HCT116 (cell line): ENCODE measurements at regions not wholly inside any gene's neighbourhood (a gene's known extent, or its start where the extent isn't known, plus 50 kb on each side); places are given as distances from the start of the nearest gene placed in this dataset.

Source experiments
- ATAC-seq: fragments of 200-7000 bp; cut with Tn5 transposase; 2 replicates; pipeline ENCODE4 v1.9.1; 2020; ENCODE audit warnings: mild to moderate bottlenecking, moderate library complexity
- BruUV-seq: library from RNA; stranded (reverse); fragments of 400-500 nt; replicated peaks from 2 replicates; lab custom pipeline; 2021; lab: Mats Ljungman, UMichigan
- CTCF ChIA-PET: fragments of 300-600 bp; sonication (Branson Sonifier 250); formaldehyde crosslinking; loops from one replicate; lab custom pipeline; 2021; ENCODE audit warnings: antibody characterized with exemption; lab: Charles Lee
- POLR2A ChIA-PET: fragments of 300-600, 350-600 bp; sonication (Branson Sonifier 250); formaldehyde crosslinking; loops from one replicate; lab custom pipeline; 2021; ENCODE audit warnings: antibody characterized with exemption; lab: Charles Lee
- RAD21 ChIA-PET, 2 experiments: fragments of 300-600 bp; sonication (Branson Sonifier 250); formaldehyde crosslinking; loops; one replicate each; lab custom pipeline; 2023; ENCODE audit warnings: low total read pairs in 2 of 2; ENCODE audit not compliant: uncharacterized antibody in 2 of 2, unreplicated experiment in 2 of 2, low non-redundant PET in 1 of 2; lab: Charles Lee
- DNase-seq: peaks from one replicate; pipeline ENCODE4 v3.0.0-alpha.2; 2010; ENCODE audit warnings: low read depth, low spot score
- H2AFZ ChIP-seq: fragments of 200-600 bp; shearing (Covaris generic), sonication (generic); 2 replicates; pipeline ENCODE4 v1.6.1; 2017; ENCODE audit warnings: low read depth, mixed run types, mixed read lengths, antibody characterized with exemption, low read length; ENCODE audit not compliant: poor library complexity, severe bottlenecking
- H3K27ac ChIP-seq: 2 replicates; pipeline ENCODE4 v1.5.1; 2012; ENCODE audit warnings: low read depth, low read length
- H3K27me3 ChIP-seq: fragments of 200-600 bp; sonication (generic); 2 replicates; pipeline ENCODE4 v1.6.1; 2016; ENCODE audit warnings: mixed run types, low read length, mixed read lengths; ENCODE audit not compliant: insufficient read depth
- H3K36me3 ChIP-seq, 2 experiments: fragments of 200-500 bp in 1 of 2; fragments of 200-600 bp in 1 of 2; sonication (Bioruptor generic) in 1 of 2; sonication (generic) in 1 of 2; 2 replicates each; pipeline versions ENCODE4 v1.5.1 to v1.6.1; 2014 to 2016; ENCODE audit warnings: low read length in 2 of 2, inconsistent platforms in 1 of 2, mixed read lengths in 1 of 2, mixed run types in 1 of 2; ENCODE audit not compliant: insufficient read depth in 2 of 2, control insufficient read depth in 1 of 2
- H3K4me1 ChIP-seq, 2 experiments: fragments of 200-600 bp in 1 of 2; sonication (generic) in 1 of 2; 2 replicates each; pipeline versions ENCODE4 v1.5.1 to v1.6.1; 2012 to 2017; ENCODE audit warnings: low read length in 2 of 2, inconsistent platforms in 1 of 2, mild to moderate bottlenecking in 1 of 2, mixed read lengths in 1 of 2, mixed run types in 1 of 2, moderate library complexity in 1 of 2; ENCODE audit not compliant: insufficient read depth in 2 of 2, control insufficient read depth in 1 of 2
- H3K4me2 ChIP-seq: fragments of 200-600 bp; sonication (generic); 2 replicates; pipeline ENCODE4 v1.6.1; 2017; ENCODE audit warnings: mixed run types, low read length, mixed read lengths
- H3K4me3 ChIP-seq, 2 experiments: fragments of 200-600 bp in 1 of 2; sonication (generic) in 1 of 2; replicated peaks in 1 of 2; 2 replicates each; pipeline ENCODE4 v1.5.1; 2011 to 2016; ENCODE audit warnings: low read length in 2 of 2, control low read depth in 1 of 2, low read depth in 1 of 2, mild to moderate bottlenecking in 1 of 2, mixed read lengths in 1 of 2, mixed run types in 1 of 2
- H3K79me2 ChIP-seq: fragments of 200-600 bp; sonication (generic); 2 replicates; pipeline ENCODE4 v1.6.1; 2017; ENCODE audit warnings: mild to moderate bottlenecking, mixed run types, low read length, moderate library complexity, mixed read lengths; ENCODE audit not compliant: insufficient read depth
- H3K9ac ChIP-seq: fragments of 200-600 bp; sonication (generic); 2 replicates; pipeline ENCODE4 v1.6.1; 2016; ENCODE audit warnings: low read length, mixed read lengths
- H3K9me2 ChIP-seq: fragments of 200-600 bp; sonication (generic), shearing (Covaris generic); 2 replicates; pipeline ENCODE4 v1.6.1; 2017; ENCODE audit warnings: mixed run types, mild to moderate bottlenecking, moderate library complexity; ENCODE audit not compliant: insufficient read depth
- H3K9me3 ChIP-seq, 2 experiments: fragments of 200-500 bp in 1 of 2; fragments of 200-600 bp in 1 of 2; sonication (Bioruptor generic) in 1 of 2; sonication (generic) in 1 of 2; 2 replicates each; pipeline ENCODE4 v1.6.1; 2014 to 2017; ENCODE audit warnings: low read length in 2 of 2, mixed read lengths in 2 of 2, inconsistent platforms in 1 of 2, low read depth in 1 of 2, mild to moderate bottlenecking in 1 of 2, mixed run types in 1 of 2, moderate library complexity in 1 of 2; ENCODE audit not compliant: control insufficient read depth in 1 of 2, insufficient read depth in 1 of 2
- H4K20me1 ChIP-seq: fragments of 200-600 bp; sonication (generic), shearing (Covaris generic); 2 replicates; pipeline ENCODE4 v1.6.1; 2017; ENCODE audit warnings: mixed run types, mild to moderate bottlenecking, moderate library complexity; ENCODE audit not compliant: insufficient read depth
- CEBPB ChIP-seq: IDR thresholded peaks from 2 replicates; pipeline ENCODE4 v1.6.1; 2012; ENCODE audit warnings: low read depth
- CTCF ChIP-seq, 3 experiments: fragments of 200-600 bp in 1 of 3; sonication (generic) in 1 of 3; IDR thresholded peaks in 2 of 3; conservative IDR thresholded peaks in 1 of 3; 2 replicates each; pipeline ENCODE4 v1.5.1; 2012 to 2017; ENCODE audit warnings: low read depth in 2 of 3, low read length in 2 of 3, antibody characterized with exemption in 1 of 3, borderline replicate concordance in 1 of 3, control low read depth in 1 of 3, mild to moderate bottlenecking in 1 of 3, mixed read lengths in 1 of 3, mixed run types in 1 of 3, moderate library complexity in 1 of 3; ENCODE audit not compliant: insufficient read depth in 1 of 3
- EGR1 ChIP-seq: IDR thresholded peaks from 2 replicates; pipeline ENCODE4 v1.6.1; 2012; ENCODE audit warnings: low read depth
- ELF1 ChIP-seq: IDR thresholded peaks from 2 replicates; pipeline ENCODE4 v1.6.1; 2012; ENCODE audit warnings: low read depth, borderline replicate concordance
- EZH2 ChIP-seq: fragments of 200-600 bp; sonication (generic); IDR thresholded peaks from 2 replicates; pipeline ENCODE4 v1.6.1; 2017; ENCODE audit warnings: antibody characterized with exemption, mixed run types
- FOSL1 ChIP-seq: IDR thresholded peaks from 2 replicates; pipeline ENCODE4 v1.6.1; 2012; ENCODE audit warnings: low read depth
- MAX ChIP-seq: IDR thresholded peaks from 2 replicates; pipeline ENCODE4 v1.6.1; 2012
- RAD21 ChIP-seq: IDR thresholded peaks from 2 replicates; pipeline ENCODE4 v1.6.1; 2012; ENCODE audit warnings: low read depth, mild to moderate bottlenecking
- REST ChIP-seq: IDR thresholded peaks from 2 replicates; pipeline ENCODE4 v1.6.1; 2012; ENCODE audit warnings: low read depth
- SIN3A ChIP-seq: IDR thresholded peaks from 2 replicates; pipeline ENCODE4 v1.6.1; 2012; ENCODE audit warnings: low read depth
- SP1 ChIP-seq: IDR thresholded peaks from 2 replicates; pipeline ENCODE4 v1.6.1; 2012; ENCODE audit warnings: low read depth
- SRF ChIP-seq: IDR thresholded peaks from 2 replicates; pipeline ENCODE4 v1.6.1; 2012; ENCODE audit warnings: low read depth
- TCF7L2 ChIP-seq: IDR thresholded peaks from 2 replicates; pipeline ENCODE4 v1.7.0; 2011; ENCODE audit warnings: borderline replicate concordance, inconsistent platforms; ENCODE audit not compliant: insufficient read depth, insufficient read length; ENCODE audit errors: extremely low read depth
- YY1 ChIP-seq: IDR thresholded peaks from 2 replicates; pipeline ENCODE4 v1.6.1; 2011; ENCODE audit warnings: low read length, low read depth, moderate library complexity, mild to moderate bottlenecking; ENCODE audit not compliant: insufficient replicate concordance; ENCODE audit errors: extremely low read depth
- ZBTB33 ChIP-seq: IDR thresholded peaks from 2 replicates; pipeline ENCODE4 v1.6.1; 2011; ENCODE audit warnings: mild to moderate bottlenecking, low read length, moderate library complexity; ENCODE audit not compliant: insufficient replicate concordance; ENCODE audit errors: extremely low read depth
- ZFX ChIP-seq: fragments of 450-650 bp; IDR thresholded peaks from 2 replicates; pipeline ENCODE4 v1.6.1; 2017
- ZNF274 ChIP-seq: fragments of 200-500 bp; sonication (Bioruptor generic); IDR thresholded peaks from 2 replicates; pipeline ENCODE4 v1.6.1; 2014; ENCODE audit warnings: mild to moderate bottlenecking, low read depth, low read length, inconsistent platforms
- intact Hi-C: fragments of 100-400 bp; cut with micrococcal nuclease; formaldehyde crosslinking; loops from 2 replicates; pipeline ENCODE4 v1.10.0; 2022

GRCh38 chr12:69118516-69118915 lies 120.9 kb upstream of the CPSF6 start:
- no peaks in the 10 kb centered on the region for H4K20me1 ChIP-seq
- intact Hi-C loops, result no loop called here
- DNase-seq (no peak), ATAC-seq (no peak)
- no peak overlapping the region for H3K4me2 ChIP-seq
- no peak overlapping the region for H3K4me3 ChIP-seq
- H3K27ac ChIP-seq, result no peak overlapping the region
- no peaks in the 10 kb centered on the region for H3K36me3 ChIP-seq
- POLR2A ChIA-PET, result no interaction called here
- H3K9me2 ChIP-seq, result no peaks in the 10 kb centered on the region
- BruUV-seq, result no TSS peak
- no peaks in the 10 kb centered on the region for H3K9me3 ChIP-seq
- H3K4me1 ChIP-seq, result no peaks in the 10 kb centered on the region
- CTCF ChIA-PET, result no interaction called here
- H3K9ac ChIP-seq, result no peak overlapping the region
- H2AFZ ChIP-seq, result no peak overlapping the region
- no peak for TF ChIP-seq ZFX
- TF ChIP-seq YY1, result no peak
- no peak for TF ChIP-seq SIN3A
- TF ChIP-seq REST, result no peak
- no peak for TF ChIP-seq ZNF274
- no peak for TF ChIP-seq FOSL1
- no peak for TF ChIP-seq ZBTB33
- TF ChIP-seq RAD21, result no peak
- no peak for TF ChIP-seq CTCF (IDR thresholded peaks at IDR 0.05 in 2 of 3, conservative IDR thresholded peaks at IDR 0.05 in 1 of 3; ENCODE audit: borderline replicate concordance in 1 of 3, insufficient read depth in 1 of 3, low read depth in 2 of 3, low read length in 2 of 3)
- no peak for TF ChIP-seq MAX
- TF ChIP-seq CEBPB, result no peak
- no peak for TF ChIP-seq EGR1
- TF ChIP-seq ELF1, result no peak
- no peak for TF ChIP-seq TCF7L2
- TF ChIP-seq SP1, result no peak
- no peak for TF ChIP-seq EZH2
- TF ChIP-seq SRF, result no peak
- H3K27me3 ChIP-seq, result no peaks in the 10 kb centered on the region
- RAD21 ChIA-PET, result no interaction called here
- no peaks in the 10 kb centered on the region for H3K79me2 ChIP-seq
